ENCODE measurements at regions not wholly inside any gene's neighbourhood (a gene's known extent, or its start where the extent isn't known, plus 50 kb on each side); places are given as distances from the start of the nearest gene placed in this dataset.

GRCh38 chr3:160618363-160618762 is 53.0 kb upstream of the KPNA4 start:
- H2BK5ac ChIP-seq (ENCODE audit: insufficient read length, low read length) = no peak overlapping the region
- H4K20me1 ChIP-seq (ENCODE audit: control insufficient read depth, insufficient read depth, insufficient read length) = no peaks in the 10 kb centered on the region
- H3K27ac ChIP-seq (ENCODE audit: insufficient read length, low read depth, low read length) = no peak overlapping the region
- H3K18ac ChIP-seq (ENCODE audit: insufficient read length, low read depth, low read length) = no peak overlapping the region
- no peaks in the 10 kb centered on the region for H3K27me3 ChIP-seq (ENCODE audit: insufficient read depth, low read length)
- no peaks in the 10 kb centered on the region for H3K9me3 ChIP-seq (ENCODE audit: control insufficient read depth, low read depth, low read length)
- no peaks in the 10 kb centered on the region for H3K79me2 ChIP-seq (ENCODE audit: insufficient read depth, low read length)
- H3T11ph ChIP-seq (ENCODE audit: low read length) = no peak overlapping the region
- Mint-ChIP-seq H3K4me1 (no peaks in the 10 kb centered on the region), H3K27ac (peak overlapping the region in 1 of 3 experiments; percentile 89; a peak in 1 of 7 replicates), H3K4me3 (no peak overlapping the region), H3K36me3 (ENCODE audit: insufficient read depth in 1 of 3, low read depth in 3 of 3) (no peaks in the 10 kb centered on the region), H3K27me3 (ENCODE audit: low read depth) (no peaks in the 10 kb centered on the region; the same call in 1 of the 2 replicates), H3K9me3 (no peaks in the 10 kb centered on the region)
- no peak overlapping the region for H4K91ac ChIP-seq (ENCODE audit: insufficient read length, low read depth, low read length)
- no CpG with 5 or more reads among the region's 4 CpGs for WGBS (ENCODE audit: extremely low coverage, insufficient read length, low lambda C conversion rate)
- no peak overlapping the region for H2BK120ac ChIP-seq (ENCODE audit: low read depth, low read length, poor library complexity, severe bottlenecking)
- no peak overlapping the region for H2AFZ ChIP-seq (ENCODE audit: low read length)
- DNase-seq = no peak
- H3K56ac ChIP-seq (ENCODE audit: insufficient read length, low read depth, low read length) = no peak overlapping the region
- no peak overlapping the region for H4K8ac ChIP-seq (replicated peaks; ENCODE audit: insufficient read length, low read depth, low read length)
- TF ChIP-seq, protein P1, sequence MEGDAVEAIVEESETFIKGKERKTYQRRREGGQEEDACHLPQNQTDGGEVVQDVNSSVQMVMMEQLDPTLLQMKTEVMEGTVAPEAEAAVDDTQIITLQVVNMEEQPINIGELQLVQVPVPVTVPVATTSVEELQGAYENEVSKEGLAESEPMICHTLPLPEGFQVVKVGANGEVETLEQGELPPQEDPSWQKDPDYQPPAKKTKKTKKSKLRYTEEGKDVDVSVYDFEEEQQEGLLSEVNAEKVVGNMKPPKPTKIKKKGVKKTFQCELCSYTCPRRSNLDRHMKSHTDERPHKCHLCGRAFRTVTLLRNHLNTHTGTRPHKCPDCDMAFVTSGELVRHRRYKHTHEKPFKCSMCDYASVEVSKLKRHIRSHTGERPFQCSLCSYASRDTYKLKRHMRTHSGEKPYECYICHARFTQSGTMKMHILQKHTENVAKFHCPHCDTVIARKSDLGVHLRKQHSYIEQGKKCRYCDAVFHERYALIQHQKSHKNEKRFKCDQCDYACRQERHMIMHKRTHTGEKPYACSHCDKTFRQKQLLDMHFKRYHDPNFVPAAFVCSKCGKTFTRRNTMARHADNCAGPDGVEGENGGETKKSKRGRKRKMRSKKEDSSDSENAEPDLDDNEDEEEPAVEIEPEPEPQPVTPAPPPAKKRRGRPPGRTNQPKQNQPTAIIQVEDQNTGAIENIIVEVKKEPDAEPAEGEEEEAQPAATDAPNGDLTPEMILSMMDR (conservative IDR thresholded peaks at IDR 0.05) = no peak
- no peak overlapping the region for H2BK15ac ChIP-seq (ENCODE audit: low read depth, low read length)
- no peak overlapping the region for H2AK5ac ChIP-seq (ENCODE audit: insufficient read length, low read length)
- H3K23me2 ChIP-seq (ENCODE audit: insufficient read length, low read depth, low read length, poor library complexity, severe bottlenecking) = no peaks in the 10 kb centered on the region
- no peak overlapping the region for H3K9ac ChIP-seq (ENCODE audit: extremely low read depth, insufficient read length, low read length)
- no peak overlapping the region for H4K5ac ChIP-seq (ENCODE audit: insufficient read length, low read depth, low read length)
- no peak overlapping the region for H3K23ac ChIP-seq (ENCODE audit: insufficient read length, low read depth, low read length)
- no peak overlapping the region for H2BK20ac ChIP-seq (ENCODE audit: low read depth, low read length, poor library complexity, severe bottlenecking)
- H3K4me1 ChIP-seq (ENCODE audit: insufficient read depth, low read length) = no peaks in the 10 kb centered on the region
- H2BK12ac ChIP-seq (ENCODE audit: insufficient read length, low read depth, low read length) = no peak overlapping the region
- H3K79me1 ChIP-seq (ENCODE audit: insufficient read depth, low read depth, low read length, poor library complexity, severe bottlenecking) = no peaks in the 10 kb centered on the region
- no peak overlapping the region for H3K4ac ChIP-seq (ENCODE audit: low read depth, low read length)
- no peak overlapping the region for H3K14ac ChIP-seq (ENCODE audit: insufficient read depth, low read length)
- H3K4me2 ChIP-seq (ENCODE audit: insufficient read depth, insufficient read length, low read length) = no peak overlapping the region

Data from H9 (cell line).